GM13977 (cell line): ENCODE measurements at regions not wholly inside any gene's neighbourhood (a gene's known extent, or its start where the extent isn't known, plus 50 kb on each side); places are given as distances from the start of the nearest gene placed in this dataset.
"Not testable (repeated sequence)": the region's sequence is repeated elsewhere in the genome, so short reads cannot be mapped to it uniquely, and the experiment has no call there.

Experiments used
- DNase-seq: peaks from one replicate; pipeline ENCODE4 v3.0.0; 2012; ENCODE audit warnings: low spot score
- CTCF ChIP-seq: IDR thresholded peaks from 2 replicates; pipeline ENCODE4 v1.5.1; 2012; ENCODE audit warnings: mild to moderate bottlenecking, control low read depth; ENCODE audit not compliant: insufficient read depth; ENCODE audit errors: extremely low read depth, missing control alignments
- in situ Hi-C: fragments of 300-500 bp; cut with MboI; formaldehyde crosslinking; loops from one replicate; pipeline ENCODE4 v1.12.0; 2022; ENCODE audit warnings: low sequenced_read_pairs, low pct_unique_long_range_greater_than_20kb, mixed read lengths, inconsistent platforms; ENCODE audit not compliant: unreplicated experiment

DNA sequence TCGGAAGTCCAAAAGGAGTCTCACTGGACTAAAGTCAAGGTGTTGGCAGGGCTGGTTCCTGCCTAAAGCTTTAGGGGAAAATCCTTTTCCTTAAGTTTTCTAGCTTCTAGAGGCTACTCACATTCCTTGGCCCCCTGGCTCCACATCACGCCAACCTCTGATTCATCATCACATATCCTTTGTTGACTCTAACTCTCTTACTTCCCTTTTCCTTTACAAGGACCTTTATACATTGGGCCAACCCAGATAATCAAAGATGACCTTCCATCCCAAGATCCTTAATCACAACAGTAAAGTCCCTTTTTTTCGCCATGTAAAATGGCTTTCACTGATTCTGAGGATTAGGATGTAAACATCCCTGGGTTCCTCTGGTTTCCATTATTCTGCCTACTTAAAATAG, 146.4 kb upstream of the DCAF8L1 start:
- in situ Hi-C loops, result no loop called here
- no peak for DNase-seq
- TF ChIP-seq CTCF, result no peak

DNA sequence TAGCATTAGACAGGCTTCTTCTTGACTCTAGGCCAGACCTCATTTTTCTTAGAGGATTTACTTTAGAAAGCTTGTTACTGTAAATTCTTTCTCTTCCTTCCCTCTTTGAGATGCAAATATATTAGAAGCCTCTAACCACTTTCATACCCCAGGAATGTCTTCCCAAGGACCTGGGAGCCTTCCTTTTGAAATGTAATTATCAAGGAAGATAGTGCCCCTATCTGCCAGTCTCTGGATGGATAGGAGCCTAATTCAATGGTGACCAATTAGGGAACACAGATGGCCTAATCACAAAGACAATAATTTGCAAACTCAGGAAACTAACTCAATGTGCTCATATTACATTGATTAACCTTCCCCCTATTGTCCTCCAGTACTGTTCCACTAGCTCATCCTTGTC, 145.6 kb upstream of the DCAF8L1 start:
- DNase-seq, result no peak
- no peak for TF ChIP-seq CTCF
- in situ Hi-C loops, result no loop called here

GRCh38 chrX:28124416-28124815, 143.2 kb upstream of the DCAF8L1 start:
- in situ Hi-C loops, result no loop called here
- no peak for DNase-seq
- TF ChIP-seq CTCF, result no peak

GRCh38 chrX:28120580-28121245, 139.5 kb upstream of the DCAF8L1 start:
- in situ Hi-C loops, result not testable (repeated sequence)

DNA sequence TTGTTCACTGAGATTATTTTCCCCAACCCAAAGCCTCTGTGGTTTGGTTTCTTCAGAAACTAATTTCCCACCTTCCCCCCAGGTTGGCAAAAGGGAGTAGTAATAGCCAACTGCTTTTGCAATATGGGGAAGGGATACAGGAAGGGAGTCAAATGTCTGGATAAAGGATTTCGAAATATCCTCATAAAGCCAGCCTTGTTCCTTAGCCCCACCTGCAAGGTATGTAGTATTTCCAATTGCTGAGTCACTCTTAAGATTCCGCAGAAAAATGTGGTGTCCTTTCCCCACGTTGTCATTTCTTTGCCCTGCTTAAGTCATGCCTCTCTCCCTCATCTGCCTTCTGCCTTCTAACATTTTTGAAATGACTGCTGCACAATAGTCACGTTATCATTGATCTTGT, 138.8 kb upstream of the DCAF8L1 start:
- no peak for DNase-seq
- TF ChIP-seq CTCF, result no peak
- in situ Hi-C loops, result no loop called here

More at GRCh38 chrX:28120580-28121245, 139.5 kb upstream of the DCAF8L1 start:
- not testable (repeated sequence) for DNase-seq

DNA sequence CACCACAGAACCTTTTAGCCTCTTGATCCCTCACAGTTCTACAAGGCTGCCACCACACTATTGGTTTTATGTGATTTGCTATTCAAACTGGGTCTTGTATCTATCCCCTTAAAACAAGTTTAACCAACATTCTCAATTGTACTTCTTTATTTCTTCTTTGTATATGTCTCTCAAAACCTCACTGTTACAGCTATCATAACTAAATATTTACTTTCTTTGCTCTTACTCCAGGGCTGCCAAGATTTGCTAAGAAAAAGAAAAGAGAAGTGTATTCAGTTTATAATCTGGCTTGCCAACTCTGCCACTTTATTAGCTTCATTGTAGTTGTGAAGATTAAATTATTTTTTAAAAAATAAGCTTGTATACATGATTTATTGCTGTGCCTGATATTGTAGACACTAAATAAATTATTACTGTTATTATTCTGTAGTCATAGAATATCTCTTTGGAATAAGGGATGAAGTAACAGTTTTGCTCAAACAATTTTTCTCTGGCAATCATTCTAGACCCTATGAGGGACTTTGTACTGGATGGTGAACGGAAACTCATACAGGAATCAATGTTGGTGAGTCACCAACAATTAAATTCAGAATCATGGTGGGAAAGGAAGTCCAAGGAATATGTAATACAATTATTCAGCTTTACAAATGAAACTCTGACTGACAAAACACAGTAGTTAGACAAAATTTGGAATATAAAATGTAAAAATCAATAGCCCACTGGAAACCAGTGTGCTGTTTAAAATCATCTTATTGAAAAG, 127.1 kb upstream of the DCAF8L1 start:
- TF ChIP-seq CTCF, result no peak
- in situ Hi-C loops, result no loop called here
- no peak for DNase-seq

- in situ Hi-C loops, result no loop called here
- no peak for TF ChIP-seq CTCF
These were observed 117.9 kb upstream of the DCAF8L1 start for GRCh38 chrX:28099166-28099565.

More at GRCh38 chrX:28099166-28099565, 117.9 kb upstream of the DCAF8L1 start:
- DNase-seq, result no peak
